Pulmonary artery endothelial cell (primary cell): ENCODE measurements at regions not wholly inside any gene's neighbourhood (a gene's known extent, or its start where the extent isn't known, plus 50 kb on each side); places are given as distances from the start of the nearest gene placed in this dataset.

Experiments
- DNase-seq: peaks from one replicate; pipeline ENCODE4 v3.0.0-alpha.2; 2011; ENCODE audit warnings: low read depth, low spot score

DNA sequence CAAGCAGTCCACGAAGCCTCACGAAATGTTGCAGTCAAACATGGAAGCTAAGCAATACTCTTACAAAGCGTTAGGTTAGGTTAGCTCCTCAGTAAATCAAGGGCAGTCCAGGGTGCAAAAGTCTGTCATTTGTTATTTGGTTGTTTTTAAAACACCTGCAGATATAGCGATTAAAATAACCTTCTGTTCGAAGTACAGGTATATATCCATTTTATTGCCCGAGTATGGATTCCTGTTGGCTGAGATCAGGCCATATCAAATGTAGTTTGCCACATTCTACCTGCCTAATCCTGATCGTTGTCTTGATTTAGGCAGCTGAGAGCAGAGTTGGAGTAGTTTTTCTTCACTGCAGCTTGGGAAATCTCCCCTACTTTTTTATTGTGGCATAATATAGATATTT is 99.5 kb upstream of the EPB41L3 start:
- no peak for DNase-seq

DNA sequence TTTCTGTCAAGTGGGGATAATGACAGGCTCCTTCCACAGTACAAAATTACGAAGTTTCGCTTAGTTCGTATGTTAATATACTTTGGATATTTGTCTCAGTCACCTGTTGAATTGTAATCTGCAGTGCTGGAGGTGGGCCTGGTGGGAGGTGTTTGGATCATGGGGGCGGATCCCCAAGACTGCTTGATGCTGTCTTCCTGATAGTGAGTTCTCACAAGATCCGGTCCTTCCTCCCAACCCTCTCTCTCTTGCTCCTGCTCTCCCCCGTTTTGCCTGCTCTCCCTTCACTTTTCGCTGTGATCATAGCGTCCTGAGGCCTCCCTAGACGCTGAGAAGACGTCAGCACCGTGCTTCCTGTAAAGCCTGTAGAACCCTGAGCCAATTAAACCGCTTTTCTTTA is 97.1 kb upstream of the EPB41L3 start:
- no peak for DNase-seq

- no peak for DNase-seq
Measured at GRCh38 chr18:5639131-5639530, 95.3 kb upstream of the EPB41L3 start.

DNA sequence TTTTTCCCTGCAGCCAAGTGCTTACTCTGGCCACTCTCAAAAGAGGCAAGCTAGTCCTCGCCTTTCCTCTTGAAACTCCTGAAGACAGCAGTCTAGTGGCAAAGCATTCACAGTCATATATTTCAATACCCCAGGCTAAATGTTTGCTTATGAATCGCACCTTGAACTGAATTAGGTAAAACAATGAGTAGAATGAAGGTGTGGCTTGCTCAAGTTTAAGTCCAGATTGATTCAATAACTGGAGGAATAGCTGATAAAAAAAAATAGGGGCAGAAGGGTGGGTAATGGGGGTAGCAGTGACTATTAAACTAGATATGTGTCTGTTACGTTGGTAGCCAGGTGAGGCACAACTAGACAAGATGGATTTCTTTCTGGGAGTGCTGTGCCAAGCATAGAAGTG is 88.2 kb upstream of the EPB41L3 start:
- DNase-seq: no peak

GRCh38 chr18:5630900-5631413 is 87.2 kb upstream of the EPB41L3 start:
- no peak for DNase-seq

GRCh38 chr18:5630057-5630899 is 86.5 kb upstream of the EPB41L3 start:
- peak; percentile 5 for DNase-seq

DNA sequence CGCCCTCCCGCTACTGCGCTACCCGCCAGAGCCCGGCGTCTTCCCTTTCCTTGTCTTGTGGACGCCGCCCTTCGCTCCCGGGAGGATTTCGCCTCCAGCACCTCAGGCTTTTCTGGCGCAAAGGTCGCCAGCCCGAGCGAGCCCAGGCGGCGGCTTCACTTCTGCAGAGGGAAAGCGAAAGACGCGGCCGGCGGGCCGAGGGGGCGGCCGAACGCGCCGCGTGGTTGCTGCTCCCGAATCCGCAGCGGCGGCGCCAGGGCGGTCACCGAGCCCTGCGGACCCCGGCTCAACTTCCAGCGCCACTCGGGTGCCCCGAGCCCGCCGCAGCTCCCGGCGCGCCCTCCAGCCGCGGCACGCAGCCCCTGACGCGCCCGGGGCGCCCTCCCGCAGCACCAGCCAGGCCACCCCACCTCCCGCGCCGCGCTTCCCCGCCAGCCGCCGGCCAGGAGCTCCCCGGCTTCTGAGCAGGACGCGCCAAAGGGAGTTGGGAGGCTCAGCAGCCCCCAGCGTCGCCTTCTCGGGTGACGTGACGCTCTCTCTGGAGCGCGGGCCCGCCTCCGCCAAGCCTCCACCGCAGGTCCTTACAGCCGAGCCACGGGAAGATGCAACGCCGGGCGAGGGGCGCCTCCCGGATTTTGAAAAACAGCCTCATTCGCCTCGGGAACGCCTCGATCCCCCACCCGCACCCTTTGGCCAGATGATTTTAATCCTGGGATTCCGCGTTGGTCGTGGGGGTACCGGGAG is 84.9 kb upstream of the EPB41L3 start:
- no peak for DNase-seq

- no peak for DNase-seq
Measured at GRCh38 chr18:5627776-5628511, 84.1 kb upstream of the EPB41L3 start.

DNA sequence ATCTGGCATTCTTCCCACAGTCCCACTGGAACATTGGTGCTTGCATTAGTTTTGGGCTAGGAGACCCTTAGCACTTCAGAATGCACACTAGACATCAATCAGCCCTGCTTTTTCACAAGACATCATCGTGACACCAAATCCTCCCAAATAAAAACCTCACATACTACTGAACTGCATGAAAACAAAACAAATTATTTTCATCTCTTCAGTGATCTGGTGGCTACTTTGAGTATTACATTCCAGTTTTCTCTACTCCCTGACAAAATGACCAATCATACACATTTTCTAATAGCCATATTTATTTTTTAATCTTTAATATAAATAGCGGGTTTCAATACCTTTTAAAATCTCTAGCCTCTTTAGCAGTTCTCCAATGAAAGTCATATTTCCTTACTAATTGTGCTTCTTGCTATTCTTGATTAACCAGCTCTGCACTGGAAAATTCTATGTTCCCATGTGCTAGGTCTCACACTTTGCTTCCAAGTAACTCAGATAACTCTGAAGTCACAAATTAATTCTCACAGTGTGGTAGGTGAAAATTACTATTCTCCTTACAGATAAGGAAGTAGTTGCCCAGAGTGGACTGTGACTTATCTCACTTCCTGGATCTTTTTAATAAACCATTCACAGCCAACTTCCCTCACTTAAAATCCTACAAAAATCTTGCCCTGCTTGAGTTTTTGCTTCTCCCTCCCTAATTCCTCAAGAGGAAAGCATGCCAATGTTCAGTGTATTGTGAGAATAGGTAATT is 82.5 kb upstream of the EPB41L3 start:
- no peak for DNase-seq

- DNase-seq: no peak
Measured at GRCh38 chr18:5625076-5625475, 81.3 kb upstream of the EPB41L3 start.

DNA sequence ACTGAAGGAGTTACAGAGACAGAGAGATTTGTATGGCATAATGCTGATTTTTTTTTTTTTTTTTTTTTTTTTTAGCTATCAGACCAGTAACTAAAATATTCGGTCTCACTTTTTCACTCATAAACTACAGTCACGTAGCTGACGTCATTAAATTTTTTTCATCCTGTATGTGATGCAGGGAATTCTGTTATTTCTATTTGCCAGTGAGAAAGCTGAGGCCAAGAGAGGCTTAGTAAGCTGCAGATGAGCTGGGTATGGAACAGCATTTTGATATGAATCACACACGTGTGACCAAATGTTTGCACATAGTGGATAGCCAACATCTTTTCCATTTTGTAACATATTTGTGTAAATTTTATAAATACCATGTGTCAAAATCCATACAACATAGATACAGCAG is 79.1 kb upstream of the EPB41L3 start:
- no peak for DNase-seq

- no peak for DNase-seq
Measured at GRCh38 chr18:5620289-5620688, 76.5 kb upstream of the EPB41L3 start.

DNA sequence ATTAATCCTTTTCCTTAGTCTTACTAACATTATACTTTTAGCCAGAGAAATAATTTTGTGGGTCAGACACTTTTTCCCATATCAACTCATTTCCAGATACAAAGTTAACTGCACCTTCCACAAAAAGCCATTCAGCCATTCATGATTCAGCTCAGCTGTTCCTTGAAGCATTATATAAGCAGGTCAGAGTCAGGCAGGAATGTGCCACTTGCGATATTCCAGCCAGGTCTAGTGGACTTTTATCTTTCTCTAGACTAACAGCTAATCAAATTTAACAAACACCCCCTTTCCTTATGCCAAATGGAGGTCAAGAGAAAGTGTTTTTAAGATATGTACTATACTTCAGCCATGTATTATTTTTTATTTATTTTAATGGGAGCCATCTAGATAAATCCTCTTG is 75.6 kb upstream of the EPB41L3 start:
- DNase-seq: no peak

- DNase-seq: no peak
Measured at GRCh38 chr18:5618047-5618688, 74.4 kb upstream of the EPB41L3 start.

DNA sequence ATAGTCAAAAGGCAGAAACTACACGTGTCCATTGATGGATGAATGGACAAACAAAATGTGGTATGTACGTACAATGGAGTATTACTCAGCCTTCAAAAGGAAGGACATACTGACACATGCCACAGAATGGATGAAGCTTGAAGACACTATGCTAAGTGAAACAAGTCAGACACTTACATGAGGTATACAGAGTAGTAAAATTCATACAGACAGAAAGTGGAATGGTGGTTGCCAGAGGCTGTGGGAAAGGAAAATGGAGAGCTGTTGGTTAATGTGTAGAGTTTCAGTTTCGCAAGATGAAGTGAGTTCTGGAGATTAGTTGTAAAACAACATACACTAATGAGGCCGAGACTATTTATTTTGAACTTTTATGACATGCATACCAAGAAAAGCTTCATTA is 67.4 kb upstream of the EPB41L3 start:
- DNase-seq: no peak

DNA sequence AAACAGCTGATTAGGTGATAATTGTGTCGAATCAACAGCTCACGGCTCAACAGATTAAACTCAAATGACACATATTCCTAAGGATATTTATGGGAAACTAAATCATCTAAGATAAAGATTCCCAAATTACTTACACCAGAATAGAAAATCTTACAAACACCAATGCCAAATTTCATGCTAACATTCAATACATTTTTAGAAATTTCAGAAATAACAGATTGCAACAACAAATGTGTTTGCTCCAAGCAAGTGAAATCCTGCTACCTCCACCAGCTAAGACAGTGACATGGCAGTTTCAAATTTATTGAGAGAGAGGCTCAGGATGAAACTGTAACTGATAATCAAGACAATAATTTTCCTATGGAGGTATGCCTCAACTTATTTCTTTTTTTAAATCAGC is 65.0 kb upstream of the EPB41L3 start:
- DNase-seq: no peak

- DNase-seq: no peak
Measured at GRCh38 chr18:5606951-5607350, 63.2 kb upstream of the EPB41L3 start.

DNA sequence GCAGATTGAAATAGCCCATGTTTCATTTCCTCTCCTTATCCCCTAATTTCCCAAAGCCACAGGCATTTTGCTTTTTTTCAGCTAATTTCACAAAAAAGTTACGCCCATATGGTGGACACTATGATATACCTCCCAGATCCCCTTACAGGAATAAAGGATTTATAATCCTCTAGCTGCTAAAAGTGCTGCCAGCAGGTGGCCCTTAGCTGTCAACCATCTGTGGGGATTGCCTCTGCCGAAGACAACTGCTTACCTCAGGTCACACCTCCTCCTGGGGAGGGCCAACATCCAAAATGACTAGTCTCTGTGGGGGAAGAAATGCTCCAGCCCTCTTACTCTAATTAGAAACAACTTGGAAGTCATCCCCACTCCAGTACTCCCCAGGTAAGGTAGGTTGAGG is 61.0 kb upstream of the EPB41L3 start:
- DNase-seq: no peak

- DNase-seq: no peak
Measured at GRCh38 chr18:5603153-5603552, 59.4 kb upstream of the EPB41L3 start.

DNA sequence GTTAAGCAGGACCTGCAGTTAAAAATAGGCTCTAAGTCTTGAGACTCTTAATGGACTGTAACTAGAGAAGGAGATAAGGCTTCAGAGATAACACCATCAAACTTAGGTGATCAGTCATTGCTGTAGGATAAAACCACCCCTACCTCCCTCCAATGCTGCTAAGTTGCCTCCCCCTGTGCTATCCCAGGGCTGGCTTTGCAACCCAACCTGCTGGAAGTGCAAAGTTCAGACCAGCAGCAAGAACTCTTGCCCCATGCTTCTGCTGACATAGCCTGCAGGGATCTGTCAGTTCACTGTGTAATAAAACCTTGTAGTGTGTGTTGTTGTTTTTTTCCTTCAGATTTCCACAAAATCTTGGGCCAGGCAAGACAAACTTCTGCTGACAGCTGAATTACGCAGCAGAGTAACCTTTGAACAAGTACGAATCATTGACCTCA is 57.4 kb upstream of the EPB41L3 start:
- DNase-seq: no peak
